ENCODE measurements at regions not wholly inside any gene's neighbourhood (a gene's known extent, or its start where the extent isn't known, plus 50 kb on each side); places are given as distances from the start of the nearest gene placed in this dataset.

GRCh38 chr4:127174616-127175015 is 458.1 kb upstream of the INTU start:
- TF ChIP-seq CTCF (IDR thresholded peaks at IDR 0.05; ENCODE audit: low read length) (no peak), EZH2phosphoT487 (IDR thresholded peaks at IDR 0.05; ENCODE audit: low read length) (no peak), EZH2 (optimal IDR thresholded peaks at IDR 0.05; ENCODE audit: low read depth, low read length) (no peak)
